C4-2B (cell line): ENCODE measurements at regions not wholly inside any gene's neighbourhood (a gene's known extent, or its start where the extent isn't known, plus 50 kb on each side); places are given as distances from the start of the nearest gene placed in this dataset.

ENCODE experiments used
- CTCF ChIP-seq: fragments of 450-650 bp; conservative IDR thresholded peaks from 2 replicates; pipeline ENCODE4 v1.5.1; 2017; ENCODE audit warnings: mild to moderate bottlenecking
- ZFX ChIP-seq: fragments of 450-650 bp; IDR thresholded peaks from 2 replicates; pipeline ENCODE4 v1.6.1; 2017

- no peak for TF ChIP-seq CTCF
- no peak for TF ChIP-seq ZFX
Observed at GRCh38 chr15:61500951-61501620, 272.0 kb upstream of the RORA start.
